ENCODE measurements at regions not wholly inside any gene's neighbourhood (a gene's known extent, or its start where the extent isn't known, plus 50 kb on each side); places are given as distances from the start of the nearest gene placed in this dataset.

DNA sequence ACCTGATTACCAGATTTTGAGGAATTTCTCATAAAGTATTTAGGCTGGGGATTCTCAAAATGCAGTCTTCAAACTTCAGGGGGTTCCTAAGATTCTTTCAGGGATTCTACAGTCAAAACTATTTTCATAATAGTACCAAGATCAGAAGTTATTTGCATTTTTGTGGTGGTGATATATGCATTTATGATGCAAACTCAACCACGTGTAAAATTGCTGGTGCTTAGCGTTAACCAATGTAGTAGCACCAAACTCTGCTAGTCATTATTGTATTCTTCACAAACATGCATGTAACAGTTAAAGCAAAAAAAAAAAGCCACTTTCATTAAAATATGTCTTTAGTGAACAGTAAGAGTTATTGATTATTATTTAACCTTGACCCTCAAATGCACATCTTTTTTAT lies 274.9 kb upstream of the DNAJC19 start:
- TF ChIP-seq, protein P1, sequence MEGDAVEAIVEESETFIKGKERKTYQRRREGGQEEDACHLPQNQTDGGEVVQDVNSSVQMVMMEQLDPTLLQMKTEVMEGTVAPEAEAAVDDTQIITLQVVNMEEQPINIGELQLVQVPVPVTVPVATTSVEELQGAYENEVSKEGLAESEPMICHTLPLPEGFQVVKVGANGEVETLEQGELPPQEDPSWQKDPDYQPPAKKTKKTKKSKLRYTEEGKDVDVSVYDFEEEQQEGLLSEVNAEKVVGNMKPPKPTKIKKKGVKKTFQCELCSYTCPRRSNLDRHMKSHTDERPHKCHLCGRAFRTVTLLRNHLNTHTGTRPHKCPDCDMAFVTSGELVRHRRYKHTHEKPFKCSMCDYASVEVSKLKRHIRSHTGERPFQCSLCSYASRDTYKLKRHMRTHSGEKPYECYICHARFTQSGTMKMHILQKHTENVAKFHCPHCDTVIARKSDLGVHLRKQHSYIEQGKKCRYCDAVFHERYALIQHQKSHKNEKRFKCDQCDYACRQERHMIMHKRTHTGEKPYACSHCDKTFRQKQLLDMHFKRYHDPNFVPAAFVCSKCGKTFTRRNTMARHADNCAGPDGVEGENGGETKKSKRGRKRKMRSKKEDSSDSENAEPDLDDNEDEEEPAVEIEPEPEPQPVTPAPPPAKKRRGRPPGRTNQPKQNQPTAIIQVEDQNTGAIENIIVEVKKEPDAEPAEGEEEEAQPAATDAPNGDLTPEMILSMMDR (IDR thresholded peaks at IDR 0.05; ENCODE audit: low read depth, low read length), result no peak
- H3K4me3 ChIP-seq (replicated peaks in 1 of 2; ENCODE audit: low read depth in 2 of 2, low read length in 2 of 2), result no peak overlapping the region
- no peak for DNase-seq (ENCODE audit: low read depth in 2 of 2)

DNA sequence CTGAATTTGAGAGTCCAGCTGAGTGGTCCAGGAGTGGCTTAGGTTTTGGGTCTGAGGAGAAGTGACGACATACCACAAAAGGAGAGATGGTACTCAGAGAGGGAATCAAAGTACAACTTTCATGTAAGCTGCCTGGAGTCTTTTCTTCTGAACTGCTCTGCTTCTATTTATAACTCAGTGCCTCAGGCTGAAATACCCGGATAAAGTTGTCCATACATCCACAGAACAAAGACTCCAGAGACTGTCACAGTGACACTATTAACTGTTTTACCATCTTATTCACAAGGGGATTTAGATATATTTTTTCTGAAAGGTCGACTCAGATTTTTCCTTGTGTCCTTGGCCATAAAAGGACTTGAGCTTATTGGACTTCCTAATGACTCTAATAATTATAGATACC lies 264.3 kb upstream of the DNAJC19 start:
- H3K4me3 ChIP-seq (replicated peaks in 1 of 2; ENCODE audit: low read depth in 2 of 2, low read length in 2 of 2), result no peak overlapping the region
- TF ChIP-seq, protein P1 (IDR thresholded peaks at IDR 0.05; ENCODE audit: low read depth, low read length), result no peak
- no peak for DNase-seq (ENCODE audit: low read depth in 2 of 2)

DNA sequence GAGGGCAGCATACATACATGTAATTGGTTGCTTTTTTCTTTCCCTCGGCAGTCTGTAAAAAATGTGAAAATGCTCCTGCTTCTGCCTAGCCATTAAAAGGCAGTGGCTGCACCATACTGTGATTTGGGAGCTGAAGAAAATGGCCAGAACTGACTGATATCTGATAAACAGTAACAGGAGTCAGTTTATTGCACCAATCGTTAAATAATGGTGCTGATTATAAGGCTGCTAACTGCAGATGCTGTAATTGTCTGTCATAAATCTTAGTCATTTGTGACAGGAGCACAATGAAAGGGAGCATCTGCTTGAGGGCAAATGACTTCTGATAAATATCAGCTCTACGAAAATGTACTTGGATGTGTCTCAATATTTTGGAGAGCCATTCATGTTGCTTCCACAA lies 263.1 kb upstream of the DNAJC19 start:
- DNase-seq (ENCODE audit: low read depth in 2 of 2), result no peak
- TF ChIP-seq, protein P1 (IDR thresholded peaks at IDR 0.05; ENCODE audit: low read depth, low read length), result no peak
- no peak overlapping the region for H3K4me3 ChIP-seq (replicated peaks in 1 of 2; ENCODE audit: low read depth in 2 of 2, low read length in 2 of 2)

DNA sequence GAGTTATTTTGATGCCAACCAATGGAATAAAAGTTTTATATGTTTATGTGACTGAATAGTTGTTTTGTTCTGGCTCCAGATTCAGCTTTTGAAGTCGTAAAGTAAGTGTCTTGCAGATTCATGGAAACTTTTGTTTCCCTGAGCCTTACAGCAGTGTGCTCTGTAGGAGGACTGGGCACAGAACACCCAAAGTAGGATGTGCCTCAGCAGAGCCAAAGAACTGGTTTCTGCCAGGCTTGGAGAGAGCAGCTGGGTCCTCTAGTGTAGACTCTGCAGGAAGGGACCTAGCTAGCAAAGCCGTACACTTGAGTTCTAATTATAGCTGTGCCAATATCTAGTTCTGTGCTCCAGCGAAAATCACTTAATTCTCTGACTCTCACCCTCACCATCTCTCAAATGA lies 261.2 kb upstream of the DNAJC19 start:
- TF ChIP-seq, protein P1 (IDR thresholded peaks at IDR 0.05; ENCODE audit: low read depth, low read length), result no peak
- DNase-seq (ENCODE audit: low read depth in 2 of 2), result no peak
- no peak overlapping the region for H3K4me3 ChIP-seq (replicated peaks in 1 of 2; ENCODE audit: low read depth in 2 of 2, low read length in 2 of 2)

DNA sequence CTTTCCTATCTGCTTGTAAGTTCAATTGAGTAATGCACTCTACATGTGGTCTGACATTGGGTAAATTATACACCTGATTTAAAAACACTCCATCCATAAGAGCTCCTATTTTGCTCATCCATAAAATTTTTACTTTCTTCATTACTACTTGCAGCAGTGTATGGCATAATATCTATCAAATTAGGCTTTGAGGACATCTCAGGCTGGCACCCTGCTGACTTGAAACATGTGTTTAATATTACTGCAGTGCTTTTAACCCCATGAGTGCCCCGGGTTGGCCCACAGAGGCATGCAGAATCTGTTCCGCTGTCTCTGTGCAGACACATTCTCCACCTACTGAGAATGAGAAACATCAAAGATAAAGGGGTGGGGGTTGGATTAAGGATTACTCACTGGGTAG lies 249.9 kb upstream of the DNAJC19 start:
- H3K4me3 ChIP-seq (replicated peaks in 1 of 2; ENCODE audit: low read depth in 2 of 2, low read length in 2 of 2), result no peak overlapping the region
- no peak for DNase-seq (ENCODE audit: low read depth in 2 of 2)
- TF ChIP-seq, protein P1 (IDR thresholded peaks at IDR 0.05; ENCODE audit: low read depth, low read length), result no peak

DNA sequence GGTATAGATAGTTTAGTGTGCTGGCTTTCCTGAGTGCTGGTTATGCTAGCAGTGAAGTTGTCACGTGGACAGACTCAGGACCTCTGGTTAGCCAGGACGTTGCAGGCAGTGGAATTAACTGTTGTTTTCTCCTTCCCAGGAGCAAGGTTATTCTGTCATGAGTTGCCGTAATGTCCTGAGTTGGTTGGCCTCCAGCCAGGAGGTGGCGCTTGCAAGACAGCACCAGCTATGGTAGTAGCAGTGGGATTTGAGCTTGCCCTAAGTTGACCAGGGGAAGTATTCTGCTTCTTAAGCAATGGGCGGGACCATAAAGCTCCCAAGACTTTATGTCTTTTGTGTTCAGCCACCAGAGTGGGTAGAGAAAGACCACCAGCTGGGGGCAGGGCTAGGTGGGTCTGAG lies 240.7 kb upstream of the DNAJC19 start:
- no peak for DNase-seq (ENCODE audit: low read depth in 2 of 2)
- TF ChIP-seq, protein P1 (IDR thresholded peaks at IDR 0.05; ENCODE audit: low read depth, low read length), result no peak
- no peak overlapping the region for H3K4me3 ChIP-seq (replicated peaks in 1 of 2; ENCODE audit: low read depth in 2 of 2, low read length in 2 of 2)

DNA sequence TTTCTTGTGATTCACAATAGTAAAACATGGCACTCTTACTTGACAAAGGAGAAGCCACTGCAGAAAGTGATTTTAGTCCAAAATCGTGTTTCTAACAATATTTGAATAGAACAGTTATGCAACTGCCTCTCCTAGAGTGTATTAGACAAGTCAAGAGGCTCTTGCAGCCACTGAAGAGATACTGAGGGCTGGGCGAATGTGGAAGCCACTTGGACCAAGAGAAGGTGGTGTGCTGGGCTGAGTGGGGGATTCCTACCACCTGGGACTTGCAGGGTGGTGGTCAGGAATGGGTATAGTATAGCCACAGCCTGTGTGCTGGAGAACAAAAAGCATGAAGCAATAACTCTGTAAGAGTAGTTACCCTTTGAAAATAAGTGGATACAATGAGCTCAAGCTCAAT lies 223.8 kb upstream of the DNAJC19 start:
- TF ChIP-seq, protein P1 (IDR thresholded peaks at IDR 0.05; ENCODE audit: low read depth, low read length), result no peak
- no peak overlapping the region for H3K4me3 ChIP-seq (replicated peaks in 1 of 2; ENCODE audit: low read depth in 2 of 2, low read length in 2 of 2)
- no peak for DNase-seq (ENCODE audit: low read depth in 2 of 2)

Measured in cardiac fibroblast (primary cell).